NCI-H748 (cell line): ENCODE measurements at regions not wholly inside any gene's neighbourhood (a gene's known extent, or its start where the extent isn't known, plus 50 kb on each side); places are given as distances from the start of the nearest gene placed in this dataset.

Experiments used
- DNase-seq: peaks from one replicate; lab custom pipeline; 2025; ENCODE audit not compliant: unreplicated experiment; lab: John Stamatoyannopoulos, UW

DNA sequence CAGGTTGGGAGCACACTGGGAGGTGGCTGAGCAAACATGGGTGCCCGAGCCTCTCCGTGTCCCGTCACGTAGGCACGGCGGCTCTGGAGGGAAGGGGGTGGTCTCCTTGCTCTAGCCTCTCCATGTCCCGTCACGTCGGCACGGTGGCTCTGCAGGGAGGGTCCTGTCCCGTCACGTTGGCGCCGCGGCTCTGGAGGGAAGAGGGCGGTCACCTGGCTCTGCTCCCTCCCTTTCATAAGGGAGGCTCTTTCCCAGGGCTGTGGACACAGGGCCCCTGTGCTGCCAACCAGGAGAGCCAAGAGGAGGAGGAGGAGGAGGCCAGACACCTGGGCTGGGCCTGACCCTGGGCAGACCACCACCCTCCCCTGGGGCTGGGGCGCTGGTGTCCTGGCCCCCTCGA is 1173.7 kb downstream of the BRD1 start:
- no peak for DNase-seq

DNA sequence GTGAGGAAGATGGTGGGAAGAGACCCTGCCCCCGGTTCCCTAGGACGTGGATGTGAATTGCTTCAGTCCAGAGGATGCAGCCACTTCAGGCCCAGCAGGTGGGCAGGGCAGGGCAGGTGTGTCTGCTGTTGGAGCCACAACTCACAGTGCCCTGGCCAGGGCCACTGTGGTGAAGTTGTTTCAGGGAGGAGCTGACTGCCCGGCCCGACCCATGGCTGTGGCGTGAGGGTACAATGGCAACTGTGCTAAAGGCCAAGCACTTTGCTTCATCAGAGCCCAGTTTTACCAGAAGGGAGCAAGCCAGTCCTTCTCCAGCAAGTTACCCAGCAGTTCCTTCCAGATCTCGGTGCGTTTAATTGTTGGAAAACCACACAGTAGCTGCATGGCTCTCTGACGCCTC is 1174.4 kb downstream of the BRD1 start:
- DNase-seq, result peak; percentile 47

DNA sequence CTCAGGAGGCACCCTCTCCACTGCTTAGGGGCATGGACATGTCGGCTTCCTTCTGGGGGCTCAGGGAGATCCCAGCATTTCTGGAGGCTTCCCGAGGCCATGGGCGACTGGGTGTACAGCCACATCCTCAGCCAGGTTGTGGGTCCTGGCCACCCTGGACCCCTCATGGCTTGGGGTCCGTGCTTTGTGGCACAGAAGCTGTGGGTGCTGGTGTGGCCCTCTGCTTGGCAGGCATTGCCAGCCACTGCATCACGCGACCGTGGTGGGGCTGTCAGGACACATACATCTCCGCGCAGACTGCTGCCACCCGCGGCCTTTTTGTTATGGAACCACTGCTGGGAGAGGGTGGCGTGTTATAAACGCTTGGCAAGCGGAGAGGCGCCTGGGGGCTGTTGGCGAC is 1174.9 kb downstream of the BRD1 start:
- DNase-seq, result no peak

DNA sequence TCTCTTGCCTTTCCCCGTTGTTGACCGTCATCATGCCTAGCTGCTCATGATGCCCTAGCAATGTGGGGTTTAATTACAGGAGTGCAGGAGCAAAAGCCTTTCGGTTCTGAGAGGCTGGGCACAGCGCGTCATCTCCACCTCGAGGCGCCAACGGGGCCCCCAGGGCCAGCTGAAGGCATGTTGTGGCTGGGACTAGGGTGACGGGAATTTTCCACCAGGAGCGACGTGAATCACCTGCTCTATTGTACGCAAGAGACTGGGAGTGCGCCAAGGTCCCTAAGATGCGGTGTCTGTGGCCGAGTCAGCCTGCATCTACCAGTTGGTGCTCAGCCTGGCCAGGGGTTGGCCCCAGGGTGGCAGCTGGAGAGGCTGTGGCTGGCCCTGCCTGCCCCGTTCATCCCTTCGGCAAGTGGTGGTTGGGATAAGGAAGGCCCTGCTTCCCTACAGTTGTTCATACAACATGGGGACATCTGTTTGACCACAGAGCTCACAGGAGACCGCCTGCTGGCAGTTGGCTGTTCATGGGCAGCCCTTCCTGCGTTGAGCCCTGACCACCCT is 1175.6 kb downstream of the BRD1 start:
- peak; percentile 20 for DNase-seq

DNA sequence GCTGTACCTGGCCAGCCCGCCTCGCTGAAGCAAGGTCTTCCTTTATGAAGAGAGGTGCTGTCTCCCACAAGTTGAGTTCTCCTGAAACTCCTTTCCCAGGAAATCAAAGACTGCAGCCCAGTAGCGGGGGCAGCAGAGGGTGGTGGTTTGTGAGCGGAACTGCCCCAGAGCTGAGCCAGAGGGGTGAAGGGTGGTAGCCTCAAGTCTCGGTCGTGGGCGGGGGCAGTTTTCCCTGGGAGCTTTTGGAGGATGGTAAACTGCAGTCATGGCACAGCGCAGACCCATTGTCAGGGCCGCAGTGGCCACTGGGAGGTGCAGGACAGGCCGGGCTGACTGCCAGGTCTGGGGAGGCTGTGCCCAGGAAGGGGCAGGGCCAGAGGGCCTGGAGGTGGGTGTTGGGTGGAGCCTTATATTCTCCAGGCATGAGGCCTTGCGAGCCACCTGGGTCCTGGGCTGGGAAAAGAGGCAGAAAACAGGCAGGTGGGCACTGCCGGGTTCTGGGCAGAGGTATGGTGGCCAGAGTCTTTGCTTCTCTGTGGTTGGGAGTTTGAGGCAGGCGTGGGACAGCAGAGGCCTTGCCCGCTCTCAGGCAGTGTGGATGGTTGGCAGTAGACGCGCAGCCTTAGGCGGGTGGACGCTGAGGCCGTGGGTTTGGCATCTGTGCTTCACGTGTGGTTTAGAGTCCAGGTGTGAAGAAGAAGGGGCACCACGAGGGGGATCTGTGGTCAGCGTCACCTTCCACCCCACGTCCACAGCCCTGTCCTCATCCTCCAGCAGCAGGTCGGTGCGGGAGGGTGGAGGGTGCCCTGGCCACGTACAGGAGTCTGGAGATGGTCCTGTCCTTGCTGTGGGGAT is 1176.4 kb downstream of the BRD1 start:
- DNase-seq, result no peak

DNA sequence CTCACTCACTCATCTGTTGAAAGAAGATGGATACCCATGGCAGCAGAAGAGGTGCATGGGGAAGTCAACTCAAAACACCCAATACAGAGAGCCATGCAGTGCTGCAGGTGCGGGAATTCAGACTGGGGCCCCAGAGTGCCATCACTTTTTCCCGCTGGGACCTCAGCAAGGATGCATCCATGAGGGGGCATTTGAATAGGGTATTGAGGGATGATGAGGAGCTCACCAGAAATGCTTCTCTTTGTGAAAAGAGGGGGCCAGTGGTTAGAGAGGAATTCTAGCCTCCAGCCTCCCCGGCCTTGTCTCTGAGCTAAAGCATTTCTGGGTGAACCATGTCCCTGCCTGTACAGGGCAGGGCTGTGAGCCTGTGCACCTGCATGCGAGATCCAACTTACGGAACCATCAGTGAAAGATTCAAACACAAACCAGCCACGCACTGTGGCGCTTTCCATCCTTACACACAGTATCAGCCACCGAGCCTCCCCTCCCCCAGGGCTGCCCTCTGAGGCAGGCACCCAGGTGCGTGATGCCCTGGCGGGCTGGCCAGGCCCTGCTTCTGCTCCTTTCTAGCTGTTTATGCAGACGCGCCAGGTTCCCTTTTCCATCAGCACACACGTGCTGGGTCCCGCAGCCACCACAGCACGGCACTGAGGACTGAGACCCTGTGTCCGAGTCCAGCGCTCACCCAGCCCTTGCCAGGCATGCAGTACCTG is 1177.2 kb downstream of the BRD1 start:
- no peak for DNase-seq

DNA sequence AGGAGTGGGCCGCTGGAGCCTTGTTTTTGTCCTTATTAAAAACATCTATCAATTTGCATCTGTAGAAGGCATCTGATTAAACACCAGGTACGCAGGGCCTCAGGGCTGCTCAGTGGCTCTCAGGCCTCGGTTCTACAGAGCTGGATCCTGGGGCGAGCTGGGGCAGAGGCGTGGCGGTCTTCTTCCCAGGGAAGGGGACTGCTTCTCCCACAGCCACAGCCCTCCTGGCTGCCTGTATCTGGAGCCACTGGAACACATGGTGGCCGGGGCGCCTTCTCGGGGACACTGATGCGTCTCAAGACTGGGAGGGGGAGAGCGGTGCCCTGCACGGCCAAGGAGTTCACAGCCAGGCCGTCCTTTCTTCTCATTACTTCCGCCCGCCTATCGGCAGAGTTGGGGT is 1178.2 kb downstream of the BRD1 start:
- no peak for DNase-seq

DNA sequence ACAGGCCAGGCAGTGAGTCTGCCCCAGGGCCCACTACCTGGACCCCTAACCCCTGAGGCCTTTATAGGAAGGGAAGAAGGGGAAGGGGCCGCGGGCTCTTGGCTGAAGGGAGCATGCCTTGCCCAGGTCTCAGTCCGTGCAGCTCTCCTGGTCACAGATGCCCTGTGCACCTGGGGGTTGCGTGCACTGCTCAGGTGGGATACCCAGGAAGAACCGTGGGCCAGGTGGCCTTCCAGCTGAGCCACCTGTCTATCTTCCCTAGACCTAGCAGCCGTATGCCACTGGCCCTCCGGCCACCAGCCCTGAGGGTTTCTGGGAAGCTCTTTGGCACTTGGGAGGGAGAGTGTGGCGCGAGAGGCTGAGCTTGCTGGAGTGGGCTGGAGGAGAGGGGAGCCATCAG is 1178.6 kb downstream of the BRD1 start:
- DNase-seq, result no peak

DNA sequence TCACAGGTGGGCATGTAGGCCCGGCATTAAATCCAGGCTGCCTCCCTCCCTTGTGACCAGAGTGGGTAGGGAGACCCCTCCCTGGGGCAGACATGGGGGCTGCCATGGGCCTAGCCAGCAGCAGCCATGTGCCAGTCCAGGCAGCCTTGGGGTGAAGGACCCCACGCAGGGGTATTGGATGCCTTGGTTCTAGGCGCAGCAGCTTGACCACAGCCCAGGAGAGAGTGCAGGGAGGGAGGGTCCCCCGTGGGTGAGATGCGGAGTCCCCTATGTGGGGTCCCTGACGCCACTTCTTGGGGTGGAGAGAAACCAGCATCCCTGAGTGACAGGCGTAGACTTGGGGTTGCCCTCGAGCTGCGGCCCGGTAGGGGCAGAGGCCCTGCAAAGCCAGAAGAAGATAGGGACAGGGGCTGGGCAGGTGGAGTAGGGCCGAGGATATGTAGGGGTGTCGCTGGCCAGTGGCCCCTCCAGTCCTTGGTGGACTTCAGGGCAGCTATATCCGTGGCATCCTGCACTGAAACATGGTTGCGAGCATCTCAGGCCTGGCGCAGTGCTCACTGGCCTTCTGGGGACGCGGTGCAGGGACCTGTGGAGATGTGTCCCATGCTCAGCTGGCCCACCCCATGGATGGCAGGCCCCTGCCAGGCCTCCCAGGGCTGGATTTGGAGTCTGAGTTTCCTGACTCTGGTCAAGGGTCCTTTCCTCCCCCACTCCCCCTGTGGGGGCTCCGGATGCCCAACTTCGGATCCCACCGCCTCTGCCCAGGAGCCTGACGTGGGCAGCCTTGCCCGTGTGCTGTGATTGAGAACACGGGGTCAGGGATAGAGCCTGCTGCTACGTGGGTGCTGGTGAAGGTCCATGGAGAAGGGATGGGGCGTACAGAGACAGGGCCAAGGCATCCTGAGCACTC is 1179.8 kb downstream of the BRD1 start:
- no peak for DNase-seq

DNA sequence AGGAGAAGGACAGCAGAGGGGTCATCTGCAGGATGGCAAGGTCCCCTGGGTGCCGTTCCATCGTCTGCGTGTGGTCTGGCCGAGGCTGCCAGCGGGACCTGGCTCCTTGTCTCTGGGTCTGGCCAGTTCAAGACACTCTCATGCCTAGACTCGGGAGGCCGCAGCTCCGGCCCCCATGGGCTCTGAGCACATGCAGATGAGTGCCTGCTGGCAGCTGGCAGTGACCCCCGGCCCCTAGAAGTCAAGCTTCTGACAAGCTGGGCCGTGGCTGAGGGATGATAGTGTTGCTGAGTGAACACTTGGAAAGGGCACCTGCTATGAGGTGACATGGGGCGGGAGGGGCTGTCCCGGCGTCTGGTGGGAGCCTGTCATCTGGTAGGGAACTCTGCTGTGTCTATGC is 1180.6 kb downstream of the BRD1 start:
- no peak for DNase-seq

DNA sequence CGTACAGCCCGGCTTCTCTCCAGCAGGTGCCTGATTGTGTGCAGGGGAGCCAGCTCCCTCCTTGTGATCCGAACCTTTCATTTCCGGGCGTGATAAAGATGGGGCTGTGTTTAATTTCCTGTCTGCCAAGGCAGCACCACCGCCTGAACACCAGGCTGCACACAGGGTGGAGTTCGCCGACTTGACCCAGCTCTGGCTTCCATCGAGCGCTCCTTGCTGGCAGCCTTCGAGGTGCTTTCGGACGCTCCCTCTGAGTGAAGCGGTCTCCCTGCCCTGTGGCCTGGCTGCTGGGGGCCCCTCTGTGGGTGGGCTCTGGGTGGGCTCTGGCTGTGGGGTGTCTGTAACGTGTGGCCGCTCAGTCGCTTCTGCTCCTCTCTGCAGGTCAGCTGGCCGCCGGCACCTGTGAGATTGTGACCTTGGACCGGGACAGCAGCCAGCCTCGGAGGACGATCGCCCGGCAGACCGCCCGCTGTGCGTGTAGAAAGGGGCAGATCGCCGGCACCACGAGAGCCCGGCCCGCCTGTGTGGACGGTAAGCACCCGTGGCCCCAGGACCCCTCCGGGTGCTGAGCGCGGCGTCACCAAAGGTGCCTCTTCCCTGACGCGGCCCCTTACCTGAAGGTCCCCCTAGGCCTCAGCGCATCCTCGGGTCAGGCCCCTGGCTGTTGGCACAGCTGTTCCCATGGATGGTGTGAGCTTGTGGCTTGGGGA is 1181.3 kb downstream of the BRD1 start:
- no peak for DNase-seq

DNA sequence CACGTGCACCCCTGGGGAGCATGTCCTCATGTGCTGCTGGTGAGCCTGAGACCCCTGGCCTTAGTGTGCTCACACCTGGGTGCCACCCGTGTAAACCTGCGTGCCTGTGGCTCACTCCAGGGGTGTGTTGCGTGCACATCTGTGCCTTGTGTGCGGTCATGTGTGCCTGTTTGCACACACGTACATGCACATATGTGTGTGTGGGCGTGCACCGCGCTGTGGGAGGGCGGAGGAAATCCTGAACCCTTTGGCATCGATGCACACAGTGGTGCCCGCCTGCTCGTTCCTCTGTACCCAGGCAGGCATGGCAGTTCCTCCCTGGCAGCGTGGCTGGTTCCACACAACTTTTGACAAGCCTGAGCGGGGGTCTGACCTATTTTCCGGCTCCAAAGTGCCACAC is 1181.9 kb downstream of the BRD1 start:
- no peak for DNase-seq

DNA sequence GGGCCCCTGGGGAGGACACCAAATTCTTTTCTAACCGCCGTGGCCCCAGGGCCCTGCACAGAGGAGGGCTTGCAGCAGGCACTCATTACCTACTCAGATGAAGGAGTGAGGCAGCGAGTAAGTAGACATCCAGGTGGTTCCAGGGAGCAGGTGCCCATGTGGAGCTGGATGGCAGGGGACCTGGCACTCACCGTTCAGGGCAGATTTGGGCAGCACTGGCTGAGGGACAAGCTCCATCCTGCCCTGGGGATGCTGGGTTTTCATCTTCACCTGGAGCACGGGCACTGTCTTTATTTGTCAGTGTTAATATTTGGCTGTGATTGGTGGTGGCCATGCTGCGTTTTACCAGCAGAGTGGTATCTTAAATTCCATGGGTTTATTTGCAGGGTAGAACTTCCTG is 1182.7 kb downstream of the BRD1 start:
- DNase-seq, result no peak

DNA sequence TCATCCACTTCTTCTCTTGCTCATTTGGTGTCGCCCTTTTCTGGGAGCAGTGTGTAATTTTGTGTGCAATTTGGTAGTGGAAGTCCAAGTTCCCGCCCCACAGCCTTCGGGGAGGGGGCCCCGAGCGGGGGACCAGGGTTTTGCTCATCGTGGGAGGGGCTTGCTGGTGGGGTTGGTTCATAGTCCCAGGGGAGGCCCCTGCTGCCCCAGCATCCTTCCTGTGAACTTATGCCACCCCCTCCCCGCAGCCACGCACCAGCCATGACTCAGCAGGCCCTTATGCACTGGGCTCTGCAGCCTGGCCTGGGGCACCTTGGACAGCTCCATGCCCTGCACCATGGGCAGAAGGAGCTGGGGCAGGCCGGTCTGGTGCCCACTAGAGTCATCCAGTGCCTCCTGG is 1183.6 kb downstream of the BRD1 start:
- DNase-seq, result no peak

DNA sequence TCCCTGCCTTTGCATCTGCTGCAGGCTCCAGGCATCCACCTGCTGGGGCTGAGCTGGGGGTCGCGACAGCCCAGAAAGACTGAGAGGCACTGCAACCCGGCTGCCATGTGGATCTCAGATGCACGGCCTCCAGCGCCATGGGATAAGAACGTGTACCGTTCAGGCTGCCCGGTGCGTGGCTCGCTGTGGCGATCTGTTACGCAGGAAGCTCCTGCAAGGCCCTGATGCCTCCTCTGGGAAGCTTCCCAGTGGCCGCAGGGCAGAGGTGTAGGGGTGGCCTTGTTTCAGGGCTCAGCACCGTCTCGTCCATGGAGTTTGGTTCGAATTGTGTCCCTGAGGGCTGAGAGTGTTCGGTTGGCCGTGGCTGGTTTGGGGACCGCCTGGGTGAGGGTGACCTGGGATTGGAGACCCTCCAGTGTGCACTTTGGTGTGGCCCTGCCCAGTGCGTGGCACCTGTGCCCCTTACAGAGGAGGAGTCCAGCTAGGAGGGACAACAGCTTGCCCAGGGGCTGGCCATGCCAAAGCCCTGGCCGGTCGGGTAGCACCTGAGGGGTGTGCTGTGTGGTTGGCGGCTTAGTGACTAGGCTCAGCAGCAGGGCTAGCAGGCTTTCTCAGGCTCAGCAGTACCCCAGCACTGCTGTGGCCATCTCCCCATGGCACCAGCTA is 1184.5 kb downstream of the BRD1 start:
- DNase-seq, result no peak

DNA sequence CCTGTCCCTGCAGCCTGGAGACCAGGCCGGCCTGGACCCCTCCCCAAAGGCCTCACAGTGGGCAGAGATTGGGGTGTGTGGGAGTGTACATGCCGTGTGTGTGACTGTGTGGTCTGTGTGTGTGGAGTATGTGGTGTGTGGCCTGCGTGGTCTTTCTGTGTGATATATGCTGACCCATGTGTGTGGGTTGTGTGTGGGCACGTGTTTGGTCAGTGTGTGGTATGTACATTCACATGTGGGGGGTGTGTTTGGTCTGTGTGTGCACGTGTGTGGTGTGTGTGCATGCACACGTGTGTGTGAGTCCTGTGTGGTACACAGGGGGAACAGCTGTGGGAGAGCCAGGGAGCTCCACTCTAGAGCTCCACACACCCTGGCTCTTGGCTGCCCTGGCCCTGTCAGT is 1185.1 kb downstream of the BRD1 start:
- no peak for DNase-seq

DNA sequence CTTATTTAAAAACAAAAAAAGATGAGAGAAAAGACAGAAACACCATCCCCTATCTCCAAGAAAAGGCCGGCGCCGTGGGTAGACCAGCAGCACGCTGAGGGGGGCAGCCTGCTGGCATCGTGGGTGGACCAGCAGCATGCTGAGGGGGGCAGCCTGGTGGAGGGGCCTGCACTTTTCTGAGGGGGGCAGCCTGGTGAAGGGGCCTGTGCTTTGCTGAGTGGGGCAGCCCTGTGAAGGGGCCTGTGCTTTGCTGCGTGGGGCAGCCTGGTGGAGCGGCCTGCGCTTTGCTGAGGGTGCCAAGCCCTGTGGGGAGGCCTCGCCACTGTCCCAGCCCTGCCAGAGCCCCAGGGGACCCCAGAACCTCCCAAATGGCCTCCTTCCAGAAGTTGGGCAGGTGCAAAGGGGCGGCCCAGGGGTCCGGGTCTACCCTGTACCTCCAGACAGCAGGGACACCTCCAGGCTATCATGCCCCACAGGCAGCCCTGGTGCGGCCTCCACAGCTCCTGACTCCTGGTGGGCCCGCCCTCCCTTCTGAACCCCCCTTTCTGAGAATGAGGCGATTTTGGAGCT is 1185.7 kb downstream of the BRD1 start:
- DNase-seq, result no peak

DNA sequence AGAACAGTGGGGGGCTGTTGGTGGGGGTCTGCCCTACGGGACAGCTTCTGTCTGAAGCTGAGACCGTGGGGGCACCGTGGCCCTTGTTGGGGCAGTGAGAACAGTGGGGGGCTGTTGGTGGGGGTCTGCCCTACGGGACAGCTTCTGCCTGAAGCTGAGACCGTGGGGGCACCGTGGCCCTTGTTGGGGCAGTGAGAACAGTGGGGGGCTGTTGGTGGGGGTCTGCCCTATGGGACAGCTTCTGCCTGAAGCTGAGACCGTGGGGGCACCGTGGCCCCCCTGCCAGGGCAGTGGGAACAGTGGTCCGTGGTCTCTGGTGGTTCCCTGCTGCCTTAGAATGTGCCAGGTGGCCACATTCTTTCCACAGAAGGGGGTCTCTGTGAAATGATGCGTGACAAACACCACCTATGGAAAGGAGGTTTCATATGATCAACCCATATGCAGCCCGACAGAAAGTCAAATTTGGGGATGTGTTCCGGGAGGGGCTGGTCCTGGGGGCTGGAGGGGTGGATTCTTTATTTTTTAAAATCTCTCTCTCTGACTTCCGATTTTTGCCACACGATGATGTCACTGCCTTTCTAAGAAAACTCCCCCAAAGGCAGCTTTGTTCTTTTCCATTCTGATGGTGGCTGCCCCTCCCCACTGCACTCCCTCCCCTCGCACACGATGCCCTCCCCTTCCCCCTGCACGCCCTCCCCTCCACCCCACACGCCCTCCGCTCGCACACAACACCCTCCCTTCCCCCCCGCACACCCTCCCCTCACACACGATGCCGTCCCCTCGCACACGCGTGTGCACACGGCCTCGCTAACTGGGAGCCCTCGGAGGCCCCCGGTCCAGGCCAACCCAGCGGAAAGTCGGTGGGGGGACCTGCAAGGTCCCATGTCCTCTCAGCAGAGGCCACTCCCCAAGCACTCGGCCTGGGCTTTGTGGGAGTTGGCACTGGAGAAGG is 1186.5 kb downstream of the BRD1 start:
- DNase-seq, result no peak
